ENCODE measurements at regions not wholly inside any gene's neighbourhood (a gene's known extent, or its start where the extent isn't known, plus 50 kb on each side); places are given as distances from the start of the nearest gene placed in this dataset.

GRCh38 chrX:139078342-139078741, 366.8 kb upstream of the FGF13 start:
- TF ChIP-seq CTCF (IDR thresholded peaks at IDR 0.05) (no peak), POLR2AphosphoS5 (IDR thresholded peaks at IDR 0.05) (no peak), POLR2A (IDR thresholded peaks at IDR 0.05) (no peak), EP300 (IDR thresholded peaks at IDR 0.05; ENCODE audit: low read depth) (no peak)

Data from transverse colon (tissue), 4 donors.